ENCODE measurements at regions not wholly inside any gene's neighbourhood (a gene's known extent, or its start where the extent isn't known, plus 50 kb on each side); places are given as distances from the start of the nearest gene placed in this dataset.
A peak's percentile ranks its signal among the peaks of the same experiment; 100 is the strongest.
"Not testable (repeated sequence)": the region's sequence is repeated elsewhere in the genome, so short reads cannot be mapped to it uniquely, and the experiment has no call there.

GRCh38 chr5:143533978-143534760 is 130.7 kb upstream of the NR3C1 start:
- no peak for DNase-seq (ENCODE audit: low read depth, low spot score)

- no peak for DNase-seq (ENCODE audit: low read depth, low spot score)
These were observed 130.0 kb upstream of the NR3C1 start for GRCh38 chr5:143533475-143533874.

DNA sequence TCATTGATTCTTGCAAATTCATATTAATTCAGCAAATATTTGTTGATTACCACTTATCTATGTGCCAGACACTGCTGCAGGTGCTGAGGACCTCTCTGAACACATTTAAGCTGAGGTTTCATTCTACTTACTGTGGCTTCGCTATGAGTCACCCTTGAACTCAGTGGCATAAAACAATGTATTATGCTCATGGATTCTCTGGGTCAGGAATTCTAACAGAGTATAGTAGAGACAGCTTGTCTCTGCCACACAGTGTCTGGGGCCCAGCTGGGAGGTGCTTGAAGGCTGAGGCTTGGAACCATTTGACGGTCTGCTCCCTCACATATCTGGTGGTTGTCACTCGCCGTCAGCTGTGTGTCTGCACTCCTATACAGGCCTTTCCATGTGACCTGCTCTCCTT is 124.3 kb upstream of the NR3C1 start:
- peak; percentile 49 for DNase-seq (ENCODE audit: low read depth, low spot score)

DNA sequence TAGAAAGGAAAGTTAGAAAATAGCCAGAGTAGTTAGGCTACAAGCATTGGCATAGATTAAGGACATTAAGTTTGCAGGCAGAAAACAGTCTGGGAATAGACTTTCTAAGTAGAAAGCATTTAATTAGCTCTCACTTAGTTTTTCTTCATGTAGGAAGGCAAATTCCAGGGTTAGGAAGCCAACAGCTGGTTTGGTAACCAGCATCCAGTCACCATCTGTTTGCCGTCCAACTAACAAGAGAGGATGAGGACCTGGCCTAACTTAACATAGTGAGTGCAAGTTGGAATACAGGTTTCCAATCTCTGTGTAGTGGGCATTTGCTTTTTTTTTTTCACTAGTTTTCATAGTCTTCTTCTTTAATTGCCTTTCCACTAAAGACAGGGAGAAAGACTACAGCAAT is 121.7 kb upstream of the NR3C1 start:
- no peak for DNase-seq (ENCODE audit: low read depth, low spot score)

GRCh38 chr5:143524338-143524945 is 121.0 kb upstream of the NR3C1 start:
- no peak for DNase-seq (ENCODE audit: low read depth, low spot score)

- DNase-seq (ENCODE audit: low read depth, low spot score), result peak; percentile 39
These were observed 118.4 kb upstream of the NR3C1 start for GRCh38 chr5:143521846-143522400.

DNA sequence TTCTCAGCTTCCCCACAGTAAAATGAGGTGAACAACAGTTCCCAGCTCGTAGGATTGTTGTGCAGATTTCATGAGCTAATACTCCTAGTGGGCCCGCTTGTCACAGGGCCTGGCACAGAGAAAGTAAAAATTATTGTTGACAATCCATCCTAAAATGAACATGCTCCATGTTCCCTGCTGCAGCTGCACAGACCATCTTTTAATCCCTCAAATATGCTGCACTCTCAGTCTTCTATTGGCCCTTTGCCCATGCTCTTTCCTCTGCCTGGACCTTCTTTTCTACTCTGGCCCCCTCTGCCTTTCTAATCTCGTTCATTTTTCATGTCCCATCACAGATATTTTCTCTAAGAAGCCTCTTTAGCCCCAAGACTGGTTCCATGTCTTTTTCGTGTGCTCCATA is 117.7 kb upstream of the NR3C1 start:
- DNase-seq (ENCODE audit: low read depth, low spot score), result no peak

DNA sequence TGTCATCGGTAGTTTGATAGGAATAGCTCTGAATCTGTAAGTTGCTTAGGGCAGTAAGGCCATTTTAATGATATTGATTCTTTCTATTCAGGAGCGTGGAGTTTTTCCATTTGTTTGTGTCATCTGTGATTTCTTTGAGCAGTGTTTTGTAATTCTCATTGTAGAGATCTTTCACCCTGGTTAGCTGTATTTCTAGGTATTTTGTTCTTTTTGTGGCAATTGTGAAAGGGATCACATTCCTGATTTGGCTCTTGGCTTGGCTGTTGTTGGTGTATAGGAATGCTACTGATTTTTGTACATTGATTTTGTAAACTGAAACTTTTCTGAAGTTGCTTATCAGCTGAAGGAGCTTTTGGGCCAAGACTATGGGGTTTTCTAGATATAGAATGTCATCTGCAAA is 115.7 kb upstream of the NR3C1 start:
- DNase-seq (ENCODE audit: low read depth, low spot score), result not testable (repeated sequence)

DNA sequence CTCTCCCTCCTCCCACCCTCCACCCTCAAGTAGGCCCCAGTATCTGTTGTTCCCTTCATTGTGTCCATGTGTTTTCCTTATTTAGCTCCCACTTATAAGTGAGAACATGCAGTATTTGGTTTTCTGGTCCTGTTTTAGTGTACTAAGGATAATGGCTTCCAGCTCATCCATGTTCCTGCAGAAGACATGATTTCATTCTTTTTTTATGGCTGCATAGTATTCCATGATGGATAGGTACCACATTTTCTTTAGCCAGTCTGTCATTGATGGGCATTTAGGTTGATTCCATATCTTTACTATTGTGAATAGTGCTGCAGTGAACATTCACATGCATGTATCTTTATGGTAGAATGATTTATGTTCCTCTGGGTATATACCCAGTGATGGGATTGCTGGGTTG is 114.3 kb upstream of the NR3C1 start:
- DNase-seq (ENCODE audit: low read depth, low spot score), result not testable (repeated sequence)

- DNase-seq (ENCODE audit: low read depth, low spot score), result no peak
These were observed 112.8 kb upstream of the NR3C1 start for GRCh38 chr5:143516249-143516648.

GRCh38 chr5:143515829-143516228 is 112.3 kb upstream of the NR3C1 start:
- DNase-seq (ENCODE audit: low read depth, low spot score), result no peak

DNA sequence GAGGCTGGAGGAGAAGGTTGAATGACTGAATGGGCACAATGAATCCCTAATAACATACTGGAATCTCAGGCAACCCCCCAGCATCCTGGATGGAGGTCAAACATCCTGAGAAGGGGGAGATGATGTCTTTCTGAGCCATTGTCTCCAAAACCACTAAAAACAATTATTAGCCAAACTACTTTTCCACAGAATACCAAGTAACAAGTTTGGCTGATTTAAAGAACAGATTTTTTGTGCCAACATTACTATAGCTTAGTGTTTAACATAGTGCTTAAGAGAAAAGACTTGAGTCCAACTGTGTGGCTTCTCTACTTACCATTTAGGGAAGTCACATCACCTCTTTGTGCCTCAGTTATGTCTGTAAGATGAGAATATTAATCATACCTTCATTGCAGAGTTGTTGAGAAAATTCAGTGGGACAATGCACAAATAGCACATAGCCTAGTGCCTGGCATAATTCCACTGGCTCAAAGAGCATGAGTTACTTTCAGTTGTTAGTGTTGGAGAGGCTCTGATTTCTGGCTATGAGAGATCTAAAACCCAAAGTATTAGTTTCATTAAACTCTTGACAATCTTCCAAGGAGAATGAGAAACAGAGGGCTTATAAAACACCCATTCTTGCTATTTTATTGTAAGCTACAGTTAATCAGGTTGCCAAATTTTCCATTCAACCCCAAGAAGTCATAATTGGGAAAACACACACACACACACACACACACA is 111.3 kb upstream of the NR3C1 start:
- DNase-seq (ENCODE audit: low read depth, low spot score), result peak; percentile 82

- DNase-seq (ENCODE audit: low read depth, low spot score), result no peak
These were observed 110.2 kb upstream of the NR3C1 start for GRCh38 chr5:143513720-143514119.

DNA sequence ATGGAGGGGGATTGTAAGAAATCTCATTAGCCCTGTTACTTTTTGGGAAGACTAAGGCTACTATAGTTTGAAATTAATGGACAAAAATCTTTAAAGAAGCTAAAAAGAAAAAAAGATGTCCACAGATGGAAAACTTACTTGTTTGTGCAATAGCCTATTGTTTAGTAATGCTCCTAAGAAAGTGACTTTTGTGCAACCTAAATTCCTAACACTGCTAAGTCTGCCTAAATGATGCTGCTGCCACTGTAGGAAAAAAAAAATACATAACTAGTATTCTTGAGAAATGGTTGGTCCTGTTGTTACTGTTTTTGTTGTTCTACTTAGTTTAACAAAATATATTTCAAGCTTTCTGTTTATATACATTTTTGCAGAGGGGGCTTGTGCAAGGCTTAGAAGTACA is 108.2 kb upstream of the NR3C1 start:
- no peak for DNase-seq (ENCODE audit: low read depth, low spot score)

- DNase-seq (ENCODE audit: low read depth, low spot score), result no peak
These were observed 106.3 kb upstream of the NR3C1 start for GRCh38 chr5:143509758-143510221.

GRCh38 chr5:143506836-143507552 is 103.5 kb upstream of the NR3C1 start:
- DNase-seq (ENCODE audit: low read depth, low spot score), result peak; percentile 86

GRCh38 chr5:143505934-143506333 is 102.4 kb upstream of the NR3C1 start:
- no peak for DNase-seq (ENCODE audit: low read depth, low spot score)

GRCh38 chr5:143505354-143505753 is 101.9 kb upstream of the NR3C1 start:
- no peak for DNase-seq (ENCODE audit: low read depth, low spot score)

- no peak for DNase-seq (ENCODE audit: low read depth, low spot score)
These were observed 98.0 kb upstream of the NR3C1 start for GRCh38 chr5:143501310-143502044.

GRCh38 chr5:143499480-143500114 is 96.1 kb upstream of the NR3C1 start:
- DNase-seq (ENCODE audit: low read depth, low spot score), result no peak
